Gastrocnemius medialis (tissue), 4 donors: ENCODE measurements at regions not wholly inside any gene's neighbourhood (a gene's known extent, or its start where the extent isn't known, plus 50 kb on each side); places are given as distances from the start of the nearest gene placed in this dataset.
"Not testable (repeated sequence)": the region's sequence is repeated elsewhere in the genome, so short reads cannot be mapped to it uniquely, and the experiment has no call there.

Source experiments
- POLR2A ChIP-seq, 2 donors: fragments of 450-650 bp; IDR thresholded peaks; one replicate each; pipeline ENCODE4 v1.6.1; 2017; ENCODE audit warnings: antibody characterized with exemption in 2 of 2, mild to moderate bottlenecking in 2 of 2, moderate library complexity in 2 of 2
- TF ChIP-seq, protein P1 (sequence below), 5 experiments: fragments of 450-650 bp in 3 of 5; fragments of 200-600 bp in 2 of 5; sonication (generic) in 2 of 5; IDR thresholded peaks in 4 of 5; conservative IDR thresholded peaks in 1 of 5; 1 replicate in 4 of 5; 2 replicates in 1 of 5; pipeline ENCODE4 v1.5.1; 2016 to 2019; ENCODE audit warnings: antibody characterized with exemption in 5 of 5, mild to moderate bottlenecking in 3 of 5, moderate library complexity in 3 of 5

DNA sequence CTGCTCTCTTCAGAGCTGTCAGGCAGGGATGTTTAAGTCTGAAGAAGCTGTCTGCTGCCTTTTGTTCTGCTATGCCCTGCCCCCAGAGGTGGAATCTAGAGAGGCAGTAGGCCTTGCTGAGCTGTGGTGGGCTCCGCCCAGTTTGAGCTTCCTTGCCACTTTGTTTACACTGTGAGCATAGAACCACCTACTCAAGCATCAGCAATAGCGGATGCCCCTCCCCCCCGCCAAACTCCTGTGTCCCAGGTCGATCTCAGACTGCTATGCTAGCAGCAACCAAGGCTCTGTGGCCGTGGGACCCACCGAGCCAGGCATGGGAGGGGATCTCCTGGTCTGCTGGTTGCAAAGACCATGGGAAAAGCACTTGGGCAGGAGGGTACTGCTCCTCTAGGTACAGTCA lies 140.5 kb upstream of the PLXNC1 start:
- TF ChIP-seq, protein P1, sequence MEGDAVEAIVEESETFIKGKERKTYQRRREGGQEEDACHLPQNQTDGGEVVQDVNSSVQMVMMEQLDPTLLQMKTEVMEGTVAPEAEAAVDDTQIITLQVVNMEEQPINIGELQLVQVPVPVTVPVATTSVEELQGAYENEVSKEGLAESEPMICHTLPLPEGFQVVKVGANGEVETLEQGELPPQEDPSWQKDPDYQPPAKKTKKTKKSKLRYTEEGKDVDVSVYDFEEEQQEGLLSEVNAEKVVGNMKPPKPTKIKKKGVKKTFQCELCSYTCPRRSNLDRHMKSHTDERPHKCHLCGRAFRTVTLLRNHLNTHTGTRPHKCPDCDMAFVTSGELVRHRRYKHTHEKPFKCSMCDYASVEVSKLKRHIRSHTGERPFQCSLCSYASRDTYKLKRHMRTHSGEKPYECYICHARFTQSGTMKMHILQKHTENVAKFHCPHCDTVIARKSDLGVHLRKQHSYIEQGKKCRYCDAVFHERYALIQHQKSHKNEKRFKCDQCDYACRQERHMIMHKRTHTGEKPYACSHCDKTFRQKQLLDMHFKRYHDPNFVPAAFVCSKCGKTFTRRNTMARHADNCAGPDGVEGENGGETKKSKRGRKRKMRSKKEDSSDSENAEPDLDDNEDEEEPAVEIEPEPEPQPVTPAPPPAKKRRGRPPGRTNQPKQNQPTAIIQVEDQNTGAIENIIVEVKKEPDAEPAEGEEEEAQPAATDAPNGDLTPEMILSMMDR (IDR thresholded peaks at IDR 0.05 in 4 of 5, conservative IDR thresholded peaks at IDR 0.05 in 1 of 5), result not testable (repeated sequence)
- not testable (repeated sequence) for TF ChIP-seq POLR2A (IDR thresholded peaks at IDR 0.05)
